Cardiac muscle cell (in vitro differentiated cells and primary cell): ENCODE measurements at regions not wholly inside any gene's neighbourhood (a gene's known extent, or its start where the extent isn't known, plus 50 kb on each side); places are given as distances from the start of the nearest gene placed in this dataset.

ENCODE experiments used
- DNase-seq, 2 donors: peaks; one replicate each; pipeline versions ENCODE4 v3.0.0 to v3.0.0-alpha.2; 2010 to 2017; ENCODE audit warnings: low read depth in 1 of 2, low spot score in 1 of 2
- H3K27ac ChIP-seq: fragments of 200-600 bp; sonication (generic); 2 replicates; pipeline ENCODE4 v1.5.1; 2016
- H3K27me3 ChIP-seq: fragments of 200-600 bp; sonication (generic); 2 replicates; pipeline ENCODE4 v1.6.0; 2016; ENCODE audit warnings: control low read depth
- H3K36me3 ChIP-seq: fragments of 200-600 bp; sonication (generic); 2 replicates; pipeline ENCODE4 v1.5.1; 2016; ENCODE audit warnings: control low read depth
- H3K4me1 ChIP-seq: fragments of 200-600 bp; sonication (generic); 2 replicates; pipeline ENCODE4 v1.8.1; 2017; ENCODE audit warnings: low read depth, mild to moderate bottlenecking, mixed run types
- H3K4me3 ChIP-seq: fragments of 200-600 bp; sonication (generic); 2 replicates; pipeline ENCODE4 v1.5.1; 2016; ENCODE audit warnings: mild to moderate bottlenecking
- H3K9me3 ChIP-seq: fragments of 200-600 bp; sonication (generic); 2 replicates; pipeline ENCODE4 v1.5.1; 2017; ENCODE audit warnings: low read depth, mild to moderate bottlenecking, control low read depth
- CTCF ChIP-seq: IDR thresholded peaks from 2 replicates; pipeline ENCODE4 v1.5.1; 2012; ENCODE audit warnings: low read depth, mild to moderate bottlenecking, low read length

- H3K4me3 ChIP-seq: no peak overlapping the region
- no peak for TF ChIP-seq CTCF
- H3K36me3 ChIP-seq: no peaks in the 10 kb centered on the region
- H3K9me3 ChIP-seq: no peaks in the 10 kb centered on the region
- H3K27me3 ChIP-seq: peaks cover 6% of the 10 kb centered on the region
- no peak for DNase-seq
- H3K4me1 ChIP-seq: no peaks in the 10 kb centered on the region
- no peak overlapping the region for H3K27ac ChIP-seq
These were observed 748.7 kb upstream of the SALL3 start for GRCh38 chr18:78230911-78231310.

- H3K27me3 ChIP-seq: peaks cover 6% of the 10 kb centered on the region
These were observed 747.4 kb upstream of the SALL3 start for GRCh38 chr18:78232196-78232595.

GRCh38 chr18:78237864-78238263, 741.8 kb upstream of the SALL3 start:
- Histone ChIP-seq H3K4me1 (no peaks in the 10 kb centered on the region), H3K4me3 (no peak overlapping the region), H3K9me3 (no peaks in the 10 kb centered on the region), H3K27ac (no peak overlapping the region), H3K27me3 (no peaks in the 10 kb centered on the region), H3K36me3 (no peaks in the 10 kb centered on the region)
- TF ChIP-seq CTCF: no peak
- DNase-seq: no peak

More at GRCh38 chr18:78232196-78232595, 747.4 kb upstream of the SALL3 start:
- H3K27ac ChIP-seq: no peak overlapping the region
- H3K4me1 ChIP-seq: no peaks in the 10 kb centered on the region
- H3K4me3 ChIP-seq: no peak overlapping the region
- DNase-seq: no peak
- TF ChIP-seq CTCF: no peak
- no peaks in the 10 kb centered on the region for H3K9me3 ChIP-seq
- no peaks in the 10 kb centered on the region for H3K36me3 ChIP-seq

GRCh38 chr18:78238404-78239089, 741.1 kb upstream of the SALL3 start:
- peak in 1 of 2 donors; percentile 37 for DNase-seq
- Histone ChIP-seq H3K27ac (no peak overlapping the region), H3K4me3 (no peak overlapping the region), H3K27me3 (no peaks in the 10 kb centered on the region), H3K36me3 (no peaks in the 10 kb centered on the region), H3K4me1 (no peaks in the 10 kb centered on the region), H3K9me3 (no peaks in the 10 kb centered on the region)
- no peak for TF ChIP-seq CTCF

- no peak overlapping the region for H3K4me3 ChIP-seq
- DNase-seq: no peak
- TF ChIP-seq CTCF: no peak
- H3K9me3 ChIP-seq: no peaks in the 10 kb centered on the region
- no peak overlapping the region for H3K27ac ChIP-seq
- no peaks in the 10 kb centered on the region for H3K27me3 ChIP-seq
- H3K36me3 ChIP-seq: no peaks in the 10 kb centered on the region
- H3K4me1 ChIP-seq: no peaks in the 10 kb centered on the region
These were observed 740.5 kb upstream of the SALL3 start for GRCh38 chr18:78239090-78239457.

GRCh38 chr18:78240101-78240500, 739.5 kb upstream of the SALL3 start:
- H3K4me1 ChIP-seq: no peaks in the 10 kb centered on the region
- H3K9me3 ChIP-seq: no peaks in the 10 kb centered on the region
- H3K27me3 ChIP-seq: no peaks in the 10 kb centered on the region
- DNase-seq: no peak
- TF ChIP-seq CTCF: no peak
- H3K4me3 ChIP-seq: no peak overlapping the region
- no peak overlapping the region for H3K27ac ChIP-seq
- H3K36me3 ChIP-seq: no peaks in the 10 kb centered on the region
